ENCODE measurements at regions not wholly inside any gene's neighbourhood (a gene's known extent, or its start where the extent isn't known, plus 50 kb on each side); places are given as distances from the start of the nearest gene placed in this dataset.

DNA sequence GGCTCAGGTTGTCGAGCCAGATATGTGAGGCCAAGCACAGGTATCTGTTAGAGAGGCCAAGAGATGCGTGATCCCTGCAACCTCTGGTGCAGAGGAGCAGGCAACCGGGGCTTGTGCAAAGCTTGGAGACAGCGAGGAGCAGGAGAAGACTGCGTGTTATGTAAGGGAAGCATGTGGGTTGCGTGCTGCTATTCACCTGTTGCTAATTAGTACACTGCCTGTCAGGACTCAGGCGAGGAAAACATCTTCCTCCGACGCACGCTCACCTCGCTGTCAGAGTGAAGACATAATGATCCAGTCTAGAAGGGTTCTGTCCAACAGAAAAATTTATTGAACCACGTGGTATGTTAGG, 102.5 kb downstream of the HNRNPLL start:
- DNase-seq (ENCODE audit: low read depth): no peak
- TF ChIP-seq, protein P1, sequence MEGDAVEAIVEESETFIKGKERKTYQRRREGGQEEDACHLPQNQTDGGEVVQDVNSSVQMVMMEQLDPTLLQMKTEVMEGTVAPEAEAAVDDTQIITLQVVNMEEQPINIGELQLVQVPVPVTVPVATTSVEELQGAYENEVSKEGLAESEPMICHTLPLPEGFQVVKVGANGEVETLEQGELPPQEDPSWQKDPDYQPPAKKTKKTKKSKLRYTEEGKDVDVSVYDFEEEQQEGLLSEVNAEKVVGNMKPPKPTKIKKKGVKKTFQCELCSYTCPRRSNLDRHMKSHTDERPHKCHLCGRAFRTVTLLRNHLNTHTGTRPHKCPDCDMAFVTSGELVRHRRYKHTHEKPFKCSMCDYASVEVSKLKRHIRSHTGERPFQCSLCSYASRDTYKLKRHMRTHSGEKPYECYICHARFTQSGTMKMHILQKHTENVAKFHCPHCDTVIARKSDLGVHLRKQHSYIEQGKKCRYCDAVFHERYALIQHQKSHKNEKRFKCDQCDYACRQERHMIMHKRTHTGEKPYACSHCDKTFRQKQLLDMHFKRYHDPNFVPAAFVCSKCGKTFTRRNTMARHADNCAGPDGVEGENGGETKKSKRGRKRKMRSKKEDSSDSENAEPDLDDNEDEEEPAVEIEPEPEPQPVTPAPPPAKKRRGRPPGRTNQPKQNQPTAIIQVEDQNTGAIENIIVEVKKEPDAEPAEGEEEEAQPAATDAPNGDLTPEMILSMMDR (conservative IDR thresholded peaks at IDR 0.05; ENCODE audit: low read depth, low read length): no peak
- H3K4me3 ChIP-seq (ENCODE audit: low read length): no peak overlapping the region

DNA sequence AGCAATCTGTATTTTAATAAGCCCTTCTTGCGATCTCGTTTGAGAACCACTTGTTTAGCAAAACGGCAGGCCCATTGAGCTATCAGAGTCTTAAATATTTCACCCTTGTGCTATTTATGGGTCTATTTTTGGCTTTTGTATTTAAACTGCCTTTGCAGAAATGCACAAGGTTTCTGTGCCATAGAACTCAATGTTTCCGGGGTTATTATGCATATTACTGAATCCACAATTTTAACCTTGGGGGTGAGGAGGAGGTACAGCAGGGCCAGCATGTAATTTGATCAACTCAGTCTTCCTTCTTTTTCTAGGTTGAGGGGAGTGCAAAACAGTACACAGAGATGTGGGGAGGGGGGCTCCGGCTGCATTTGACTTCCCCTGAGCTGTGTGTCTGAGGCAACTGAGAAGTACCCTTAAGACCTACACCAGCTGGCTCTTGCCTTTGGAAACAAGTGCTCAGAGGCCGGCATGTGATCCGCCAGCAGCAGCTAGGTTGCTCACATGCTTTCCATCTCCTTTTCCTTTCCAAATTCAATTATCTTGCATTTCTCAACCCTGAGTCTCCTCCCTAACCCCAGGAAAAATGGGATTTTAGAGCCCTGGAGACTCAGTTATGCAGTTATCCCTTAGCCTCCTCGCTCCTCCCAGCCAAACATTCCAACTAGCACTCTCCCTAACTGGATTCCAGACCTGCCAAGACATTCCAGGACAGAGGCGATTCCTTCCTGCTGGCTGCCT, 103.0 kb downstream of the HNRNPLL start:
- TF ChIP-seq, protein P1 (conservative IDR thresholded peaks at IDR 0.05; ENCODE audit: low read depth, low read length): no peak
- peak; percentile 8 for DNase-seq (ENCODE audit: low read depth)
- H3K4me3 ChIP-seq (ENCODE audit: low read length): no peak overlapping the region

DNA sequence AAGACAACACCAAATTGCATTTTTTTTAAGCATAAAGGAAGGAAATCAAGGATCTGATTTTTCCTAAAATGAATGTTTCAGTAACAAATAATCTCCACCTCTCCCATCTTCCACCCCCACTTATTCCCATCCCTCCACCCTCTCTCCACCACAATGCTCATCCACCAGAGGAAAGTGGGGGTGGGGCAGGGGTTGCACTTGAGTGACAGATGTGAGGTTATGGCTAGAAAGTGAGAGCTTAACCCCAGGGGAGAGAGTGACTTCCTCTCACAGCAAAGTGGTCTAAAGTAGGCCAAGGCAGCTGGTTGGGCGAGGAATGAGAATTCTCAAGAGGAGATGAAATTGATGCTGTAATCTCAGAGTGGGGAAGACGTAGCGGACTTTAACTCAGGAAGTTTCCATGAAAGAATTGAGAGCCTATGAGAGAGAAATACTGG, 104.7 kb downstream of the HNRNPLL start:
- H3K4me3 ChIP-seq (ENCODE audit: low read length): no peak overlapping the region
- TF ChIP-seq, protein P1 (conservative IDR thresholded peaks at IDR 0.05; ENCODE audit: low read depth, low read length): no peak
- no peak for DNase-seq (ENCODE audit: low read depth)

DNA sequence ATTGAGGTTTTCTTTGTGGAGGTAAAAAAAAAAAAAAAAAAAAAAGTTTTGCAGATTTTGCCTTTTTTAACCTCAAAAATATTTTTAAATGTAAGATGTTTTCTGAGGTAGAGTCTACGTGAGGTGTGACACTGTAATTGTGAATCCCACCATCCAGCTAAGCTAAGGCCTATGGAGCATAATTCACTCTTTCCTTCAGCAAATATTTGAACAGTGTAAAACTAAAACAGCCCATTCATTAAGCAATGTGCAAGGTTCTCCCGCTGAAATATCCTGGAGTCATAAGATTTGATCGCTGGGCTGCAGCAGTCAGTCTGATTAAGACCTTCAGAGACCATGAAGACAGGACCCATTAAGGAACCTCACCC, 105.1 kb downstream of the HNRNPLL start:
- H3K4me3 ChIP-seq (ENCODE audit: low read length): no peak overlapping the region
- DNase-seq (ENCODE audit: low read depth): no peak
- TF ChIP-seq, protein P1 (conservative IDR thresholded peaks at IDR 0.05; ENCODE audit: low read depth, low read length): no peak

DNA sequence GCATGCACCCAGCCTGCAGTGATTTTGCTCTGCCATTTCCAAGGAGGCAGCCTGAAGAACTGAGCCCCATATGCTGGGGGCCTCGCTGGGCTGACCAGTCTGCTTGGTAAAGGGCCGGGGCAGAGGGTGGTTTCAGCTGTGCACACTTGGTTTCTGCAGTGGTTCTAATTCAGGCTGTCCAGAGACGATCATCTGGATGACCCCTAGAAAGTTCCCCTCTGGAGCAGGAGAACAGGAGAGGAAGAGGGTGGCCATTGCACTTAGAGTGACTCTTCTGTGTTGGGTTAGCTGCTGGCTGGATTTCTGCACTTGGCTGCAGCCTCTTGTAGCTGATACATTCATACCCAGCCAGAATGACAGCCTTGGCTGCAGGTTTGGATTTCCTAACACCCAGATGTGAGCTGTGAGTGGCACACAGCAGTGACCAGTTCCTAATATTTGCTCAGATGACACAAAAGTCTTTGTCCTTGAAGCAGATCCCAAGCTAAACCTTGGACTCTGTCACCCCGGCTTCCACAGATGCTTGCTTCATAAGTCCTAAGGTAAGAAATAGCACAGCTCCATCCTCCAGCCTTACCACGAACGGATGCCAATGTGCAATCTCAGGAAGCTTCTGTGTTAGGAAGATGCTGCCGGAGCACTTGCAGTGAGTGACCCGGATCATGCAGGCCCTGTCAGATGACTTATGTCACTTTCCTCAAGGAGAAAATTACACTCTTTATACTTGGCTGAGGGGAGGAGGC, 105.6 kb downstream of the HNRNPLL start:
- TF ChIP-seq, protein P1 (conservative IDR thresholded peaks at IDR 0.05; ENCODE audit: low read depth, low read length): no peak
- no peak for DNase-seq (ENCODE audit: low read depth)
- no peak overlapping the region for H3K4me3 ChIP-seq (ENCODE audit: low read length)

DNA sequence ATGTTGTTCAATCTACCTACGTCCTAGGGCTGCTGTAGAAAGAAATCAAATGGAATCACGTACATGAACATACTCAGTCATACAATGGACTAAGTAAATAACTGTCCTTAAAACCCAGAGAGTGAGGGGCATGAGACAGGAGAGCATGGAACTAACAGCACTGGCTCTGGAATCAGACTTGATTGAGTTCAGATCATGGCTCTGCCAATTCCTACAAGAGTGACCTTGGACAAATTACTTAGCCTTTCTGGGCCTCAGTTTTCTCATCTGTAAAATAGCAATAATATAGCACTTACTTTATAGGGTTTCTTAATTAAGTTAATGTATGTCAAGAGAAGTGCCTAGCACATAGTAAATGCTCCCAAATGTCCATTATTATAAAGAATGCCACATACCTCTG, 106.8 kb downstream of the HNRNPLL start:
- TF ChIP-seq, protein P1 (conservative IDR thresholded peaks at IDR 0.05; ENCODE audit: low read depth, low read length): no peak
- H3K4me3 ChIP-seq (ENCODE audit: low read length): no peak overlapping the region
- DNase-seq (ENCODE audit: low read depth): no peak

DNA sequence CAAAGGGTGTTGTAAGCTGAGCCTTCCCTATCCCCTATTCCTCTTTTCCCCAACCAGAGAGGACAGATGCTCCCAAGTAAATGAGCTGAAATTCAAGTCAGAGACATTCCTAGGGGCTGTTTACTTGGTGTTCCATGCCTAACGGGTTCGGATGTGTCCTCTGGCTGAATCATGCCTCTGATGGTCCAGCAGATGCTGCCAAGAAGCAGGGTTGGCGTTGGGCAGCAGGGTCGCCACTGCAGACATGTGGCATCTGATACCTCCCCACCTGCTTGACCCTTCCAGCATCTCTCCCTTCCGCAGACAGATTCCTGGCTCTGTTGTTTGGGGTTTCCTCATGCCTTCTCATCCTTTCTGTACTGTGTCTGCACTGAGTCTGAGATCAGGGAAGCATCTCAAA, 108.3 kb downstream of the HNRNPLL start:
- no peak for DNase-seq (ENCODE audit: low read depth)
- TF ChIP-seq, protein P1 (conservative IDR thresholded peaks at IDR 0.05; ENCODE audit: low read depth, low read length): no peak
- H3K4me3 ChIP-seq (ENCODE audit: low read length): no peak overlapping the region

Data from retinal pigment epithelial cell (primary cell).